Prostate gland (tissue), 2 donors: ENCODE measurements at regions not wholly inside any gene's neighbourhood (a gene's known extent, or its start where the extent isn't known, plus 50 kb on each side); places are given as distances from the start of the nearest gene placed in this dataset.

Experiments used
- DNase-seq: peaks from one replicate; pipeline ENCODE4 v3.0.0-alpha.2; 2019; ENCODE audit warnings: low spot score
- H3K27ac ChIP-seq, 2 donors: fragments of 200-600 bp; sonication (generic); 2 replicates each; pipeline ENCODE4 v1.5.1; 2017 to 2019
- H3K27me3 ChIP-seq: fragments of 200-600 bp; sonication (generic); replicated peaks from 2 replicates; pipeline ENCODE4 v1.5.1; 2019; ENCODE audit not compliant: insufficient read depth
- H3K36me3 ChIP-seq, 2 donors: fragments of 200-600 bp; sonication (generic); 1 replicate in 1 of 2; 2 replicates in 1 of 2; pipeline versions ENCODE4 v1.5.1 to v1.8.1; 2017 to 2019
- H3K4me1 ChIP-seq: fragments of 200-600 bp; sonication (generic); replicated peaks from 2 replicates; pipeline ENCODE4 v1.5.1; 2019
- H3K4me3 ChIP-seq, 2 donors: fragments of 200-600 bp; sonication (generic); 2 replicates each; pipeline ENCODE4 v1.5.1; 2017 to 2019
- H3K9me3 ChIP-seq: fragments of 200-600 bp; sonication (generic); 2 replicates; pipeline ENCODE4 v1.5.1; 2017
- CTCF ChIP-seq, 4 experiments: fragments of 200-600 bp in 2 of 4; fragments of 450-650 bp in 2 of 4; sonication (generic) in 2 of 4; IDR thresholded peaks; 1 replicate in 3 of 4; 2 replicates in 1 of 4; pipeline ENCODE4 v1.5.1; 2016 to 2019; ENCODE audit warnings: antibody characterized with exemption in 4 of 4, mild to moderate bottlenecking in 2 of 4, moderate library complexity in 2 of 4
- POLR2A ChIP-seq: fragments of 450-650 bp; IDR thresholded peaks from one replicate; pipeline ENCODE4 v1.6.1; 2016; ENCODE audit warnings: antibody characterized with exemption, mild to moderate bottlenecking
- POLR2AphosphoS5 ChIP-seq: sonication (generic); formaldehyde crosslinking; IDR thresholded peaks from one replicate; pipeline ENCODE4 v1.6.1; 2017; ENCODE audit warnings: antibody characterized with exemption
- WGBS: methylation state at CpG from one replicate; pipeline ENCODE4 v1.1.5; 2018; 5-methylcytosine and 5-hydroxymethylcytosine counted together
- intact Hi-C: fragments of 100-400 bp; cut with DNase I; formaldehyde crosslinking; loops from one replicate; pipeline ENCODE4 v1.14.2; 2022

- H3K27ac ChIP-seq: no peak overlapping the region
- no peaks in the 10 kb centered on the region for H3K36me3 ChIP-seq
- 74% methylated on average over 10 of the region's 10 CpGs for WGBS
These were observed 141.6 kb downstream of the RGS9 start for GRCh38 chr17:65278820-65279184.

GRCh38 chr17:65278050-65278819, 141.1 kb downstream of the RGS9 start:
- 37% methylated on average over 12 of the region's 12 CpGs for WGBS
- peak; percentile 44 for DNase-seq
- intact Hi-C loops: no loop called here
- H3K9me3 ChIP-seq: no peaks in the 10 kb centered on the region
- H3K36me3 ChIP-seq: no peaks in the 10 kb centered on the region
- H3K27ac ChIP-seq: no peak overlapping the region
- H3K4me1 ChIP-seq: no peaks in the 10 kb centered on the region
- no peak overlapping the region for H3K4me3 ChIP-seq
- no peaks in the 10 kb centered on the region for H3K27me3 ChIP-seq
- peak in 3 of 4 experiments; percentile 42 to 68 (median 64) for TF ChIP-seq CTCF (IDR thresholded peaks at IDR 0.05)
- no peak for TF ChIP-seq POLR2A
- no peak for TF ChIP-seq POLR2AphosphoS5

More at GRCh38 chr17:65278820-65279184, 141.6 kb downstream of the RGS9 start:
- H3K9me3 ChIP-seq: no peaks in the 10 kb centered on the region
- no peak for TF ChIP-seq POLR2A
- no peak for TF ChIP-seq CTCF (IDR thresholded peaks at IDR 0.05)
- TF ChIP-seq POLR2AphosphoS5: no peak
- DNase-seq: no peak
- intact Hi-C loops: no loop called here
- no peak overlapping the region for H3K4me3 ChIP-seq
- H3K4me1 ChIP-seq: no peaks in the 10 kb centered on the region
- H3K27me3 ChIP-seq: no peaks in the 10 kb centered on the region

GRCh38 chr17:65277576-65277975, 140.4 kb downstream of the RGS9 start:
- Histone ChIP-seq H3K4me1 (no peaks in the 10 kb centered on the region), H3K4me3 (no peak overlapping the region), H3K9me3 (no peaks in the 10 kb centered on the region), H3K27me3 (no peaks in the 10 kb centered on the region), H3K27ac (no peak overlapping the region), H3K36me3 (no peaks in the 10 kb centered on the region)
- intact Hi-C loops: no loop called here
- WGBS: 16% methylated on average over 10 of the region's 10 CpGs
- TF ChIP-seq POLR2AphosphoS5: no peak
- no peak for TF ChIP-seq POLR2A
- TF ChIP-seq CTCF (IDR thresholded peaks at IDR 0.05): no peak
- no peak for DNase-seq
